Germinal center (tissue), 1 donor: ENCODE measurements at regions not wholly inside any gene's neighbourhood (a gene's known extent, or its start where the extent isn't known, plus 50 kb on each side); places are given as distances from the start of the nearest gene placed in this dataset.
"Not testable (repeated sequence)": the region's sequence is repeated elsewhere in the genome, so short reads cannot be mapped to it uniquely, and the experiment has no call there.

Source experiments
- DNase-seq: peaks from one replicate; pipeline ENCODE4 v3.0.0; 2012; ENCODE audit warnings: mixed read lengths, low spot score

DNA sequence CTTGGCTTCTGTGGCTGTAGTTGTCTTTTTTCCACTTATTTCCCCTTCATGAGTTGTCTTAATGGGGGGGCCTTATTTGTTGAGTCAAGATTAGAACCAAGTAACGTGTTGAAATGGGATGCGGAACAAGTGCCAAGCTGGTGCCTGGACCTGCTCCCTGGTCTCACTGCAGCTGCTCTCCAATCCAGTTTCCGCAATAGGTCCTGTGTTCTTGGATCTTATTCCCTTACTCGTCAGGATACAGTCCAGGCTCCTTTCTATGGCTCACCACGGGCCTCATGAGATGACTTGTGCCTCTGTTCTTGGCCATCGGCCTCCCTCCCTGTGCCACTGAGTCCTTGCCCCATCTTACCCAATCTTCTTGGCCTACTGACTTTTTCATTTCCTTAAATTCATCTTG, 159.6 kb upstream of the CADM1 start:
- DNase-seq, result no peak

DNA sequence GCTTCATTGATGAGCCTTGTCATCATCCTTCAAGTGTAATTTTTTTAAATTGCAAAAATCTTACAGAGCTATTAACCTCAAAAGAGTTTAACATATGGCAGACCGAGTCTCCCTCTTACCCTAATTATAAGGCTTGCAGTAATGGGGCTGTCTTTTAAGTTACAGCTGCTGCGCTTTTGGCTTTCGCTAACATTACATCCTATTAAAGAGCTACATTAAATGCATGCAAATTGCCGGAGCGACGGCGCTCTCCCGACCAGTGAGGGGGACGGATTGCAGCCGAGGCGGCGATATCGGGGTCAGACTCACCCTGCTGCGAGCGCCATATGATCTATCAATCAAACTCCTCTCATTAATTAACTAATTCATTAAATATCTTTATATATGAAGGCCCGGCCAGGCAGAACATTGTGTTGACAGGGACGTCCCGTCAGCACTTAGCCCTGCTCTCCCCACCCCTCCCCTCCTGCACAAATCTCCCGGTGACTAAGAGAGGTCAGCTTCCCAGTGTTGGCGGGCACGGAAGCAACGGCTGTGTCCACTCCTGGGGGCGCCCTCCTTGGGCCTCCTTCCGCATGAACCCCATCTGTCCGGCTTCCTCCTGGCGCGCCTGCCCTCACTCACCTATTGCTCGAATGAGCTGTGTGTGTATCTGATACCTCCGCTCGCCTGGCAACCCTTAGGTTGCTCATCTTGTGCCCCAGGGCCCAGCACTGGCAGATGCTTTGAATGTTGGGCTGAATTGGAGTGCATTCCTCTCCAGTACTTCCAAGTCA, 156.0 kb upstream of the CADM1 start:
- DNase-seq, result no peak

DNA sequence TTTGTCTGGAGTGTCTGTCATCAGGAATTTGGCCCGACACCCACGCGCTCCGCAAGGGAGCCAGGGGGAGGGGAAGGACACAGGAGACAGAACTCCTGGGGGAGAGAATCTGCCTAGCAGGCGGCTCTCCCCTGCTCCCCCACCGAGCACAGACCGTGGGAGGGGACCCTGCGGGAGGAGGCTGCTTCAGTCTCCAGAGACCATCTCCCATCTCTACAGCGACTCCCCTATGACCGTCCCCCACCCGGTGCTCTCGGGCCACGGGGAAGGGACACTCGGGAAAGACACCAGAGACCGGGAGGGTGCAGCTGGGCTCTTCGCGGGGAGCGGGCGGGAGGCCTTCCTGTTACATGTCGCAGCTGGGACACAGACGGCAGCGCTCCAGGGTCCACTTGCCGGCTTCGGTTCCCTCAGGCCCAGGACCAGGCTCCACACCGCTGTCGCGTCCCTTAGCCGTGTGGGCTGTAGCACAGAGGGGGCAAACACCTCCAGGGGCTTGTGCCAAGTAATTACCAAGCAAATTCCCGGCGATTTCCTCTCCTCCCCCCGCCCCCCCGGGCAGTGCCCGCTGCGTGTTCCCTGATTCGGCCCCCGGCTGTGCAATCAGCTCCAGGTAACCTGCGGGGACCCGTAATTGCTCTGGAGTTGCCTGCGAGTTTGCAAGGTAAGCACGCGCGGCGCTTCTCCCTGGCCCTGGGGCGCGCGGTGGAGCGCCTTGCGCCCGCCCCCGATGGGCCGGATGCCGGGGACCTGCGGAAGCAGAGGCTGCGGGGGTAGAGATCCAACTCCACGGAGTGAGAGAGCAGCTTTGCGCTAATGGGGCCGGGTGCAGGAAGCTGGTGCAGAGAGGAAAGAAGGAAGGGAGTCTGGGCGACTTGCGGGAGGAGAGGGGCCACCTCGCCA, 155.1 kb upstream of the CADM1 start:
- DNase-seq, result no peak

DNA sequence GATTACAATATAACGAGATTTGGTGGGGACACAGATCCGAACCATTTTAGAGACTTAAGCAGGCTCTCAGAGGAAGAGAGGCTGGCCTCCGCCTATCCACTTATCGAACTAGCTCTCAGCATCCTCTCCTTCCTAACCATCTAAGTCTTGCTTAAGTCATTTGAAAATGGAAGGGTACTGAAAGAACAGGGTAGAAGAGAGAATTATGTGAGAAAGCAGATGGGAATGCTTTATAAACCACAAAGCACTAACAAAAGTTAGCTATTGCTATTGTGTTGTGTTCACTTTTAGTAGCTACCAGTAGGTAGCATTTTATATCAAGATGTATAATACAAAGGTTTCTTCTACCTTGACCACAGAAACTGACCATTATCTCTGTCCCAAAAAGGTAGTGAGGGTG, 153.4 kb upstream of the CADM1 start:
- no peak for DNase-seq

DNA sequence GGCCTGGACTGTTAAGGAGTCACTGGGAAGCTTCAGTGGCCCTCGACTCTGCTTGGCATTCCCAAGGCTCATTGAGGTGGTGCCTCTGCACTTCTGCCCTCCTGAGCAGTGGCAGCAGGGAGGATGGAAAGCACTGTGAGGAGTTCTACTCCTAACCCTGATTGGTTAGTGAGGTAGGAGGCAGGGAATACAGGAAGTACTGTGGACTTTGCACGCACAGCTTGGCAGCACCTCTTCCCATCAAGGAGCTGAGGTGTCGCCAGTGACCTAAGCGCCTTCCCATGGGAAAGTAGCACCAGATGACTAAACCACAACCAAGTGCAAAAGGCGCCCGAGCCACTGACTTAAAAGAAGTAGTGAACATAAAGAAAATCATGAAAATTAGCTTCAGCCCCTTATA, 152.5 kb upstream of the CADM1 start:
- DNase-seq, result no peak

DNA sequence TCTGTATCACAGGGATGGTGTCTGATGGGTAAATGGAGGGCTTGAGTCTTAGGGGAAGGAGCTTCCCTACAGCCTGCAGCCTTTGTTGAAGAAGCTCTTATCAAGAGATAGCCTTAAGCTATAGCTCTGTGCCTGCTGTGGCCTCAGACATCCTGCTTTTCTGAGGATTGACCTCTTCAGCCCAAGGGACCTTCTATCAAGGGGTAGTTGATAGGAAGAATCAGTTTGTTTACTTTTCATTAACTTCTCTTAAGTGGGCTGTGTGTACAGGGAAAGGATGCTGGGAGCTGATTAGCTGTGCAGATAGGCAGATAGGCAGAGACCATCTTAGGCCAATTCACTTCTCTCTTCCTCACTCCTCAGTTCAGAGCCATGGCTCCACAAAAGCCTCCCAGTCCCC, 151.8 kb upstream of the CADM1 start:
- no peak for DNase-seq

DNA sequence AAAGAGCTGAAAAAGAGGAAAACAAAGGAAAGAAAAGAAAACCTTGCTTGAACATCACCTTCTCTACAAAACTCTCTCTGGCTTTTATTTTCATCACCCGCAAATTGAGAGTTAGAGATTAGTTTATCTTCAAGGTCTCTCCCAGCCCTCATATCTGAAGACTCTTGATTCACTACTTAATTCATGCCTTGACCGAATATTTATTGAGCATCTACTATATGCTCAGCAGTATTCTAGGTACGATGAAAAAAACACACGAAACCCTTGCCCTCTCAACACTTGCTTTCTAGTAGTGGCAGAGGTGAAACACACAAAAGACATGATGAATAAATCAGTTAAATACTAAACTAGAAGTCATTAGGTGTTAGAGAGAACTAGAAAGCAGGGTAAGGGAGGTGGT, 150.6 kb upstream of the CADM1 start:
- DNase-seq, result no peak

DNA sequence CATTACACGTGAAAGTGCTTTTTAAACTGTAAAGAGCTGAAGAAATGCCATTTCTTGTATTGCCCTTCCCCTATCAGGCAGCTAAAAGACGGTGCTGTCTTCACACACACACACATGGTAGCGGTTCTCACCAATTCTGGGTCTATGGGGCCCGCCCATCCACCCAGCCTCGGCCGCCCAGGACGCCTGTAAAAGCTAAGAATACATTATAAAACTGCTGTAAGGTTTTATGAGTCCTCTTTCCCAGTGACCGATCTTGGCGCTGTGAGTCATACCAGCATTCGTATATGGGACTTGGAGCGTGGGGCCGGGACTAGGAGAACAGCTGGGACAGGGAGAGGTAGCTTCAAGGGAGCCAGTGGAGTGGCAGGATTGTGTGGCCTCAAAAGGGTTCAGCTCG, 149.7 kb upstream of the CADM1 start:
- no peak for DNase-seq

DNA sequence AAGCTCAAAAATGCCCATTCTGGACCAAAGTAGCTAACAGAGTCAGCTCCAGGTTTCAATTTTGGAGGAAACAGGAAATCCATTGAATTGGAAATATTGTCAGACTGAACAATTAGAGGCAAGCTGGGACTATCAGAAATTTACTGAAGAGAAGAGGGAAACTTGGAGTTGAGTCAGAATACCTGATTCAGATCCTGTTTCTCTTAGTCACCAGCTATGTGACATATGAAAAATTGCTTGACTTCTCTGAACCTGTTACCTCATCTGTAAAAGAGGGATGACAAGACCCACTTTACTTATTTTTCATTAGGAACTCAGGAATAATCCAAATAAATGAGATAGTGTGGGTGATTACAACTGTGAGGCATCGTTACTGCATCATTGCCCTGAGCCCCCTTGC, 148.9 kb upstream of the CADM1 start:
- no peak for DNase-seq

DNA sequence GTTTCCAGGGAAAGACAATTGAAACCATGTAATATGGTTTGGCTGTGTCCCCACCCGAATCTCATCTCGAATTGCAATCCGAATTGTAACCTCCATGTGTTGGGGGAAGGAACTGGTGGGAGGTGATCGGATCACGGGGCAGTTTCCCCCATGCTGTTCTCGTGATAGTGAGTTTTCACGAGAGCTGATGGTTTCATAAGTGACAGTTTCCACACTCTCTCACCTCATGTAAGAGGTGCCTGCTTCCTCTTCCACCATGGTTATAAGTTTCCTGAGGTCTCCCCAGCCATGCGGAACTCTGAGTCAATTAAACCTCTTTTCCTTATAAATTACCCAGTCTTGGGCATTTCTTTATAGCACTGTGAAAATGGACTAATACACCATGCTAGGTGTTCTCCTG, 148.3 kb upstream of the CADM1 start:
- DNase-seq, result no peak

DNA sequence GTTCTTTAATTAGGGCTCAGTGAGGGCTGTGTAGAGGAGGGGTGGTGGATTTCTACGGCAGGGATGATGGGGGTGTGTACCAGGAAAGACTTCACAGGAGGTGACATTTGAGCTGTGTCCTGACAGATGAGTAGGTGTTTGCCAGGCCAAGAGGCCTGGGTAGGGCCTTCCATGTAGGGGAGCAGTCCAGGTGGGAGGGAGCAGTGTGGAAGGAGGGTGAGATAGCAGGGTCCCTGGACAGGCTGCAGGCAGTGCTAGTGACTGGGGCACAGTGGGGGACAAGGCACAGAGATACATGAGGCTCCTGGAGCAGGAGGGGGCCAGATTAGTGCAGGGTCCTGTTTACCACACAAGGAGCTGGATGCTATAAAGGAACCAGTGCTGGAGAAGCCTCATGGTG, 147.9 kb upstream of the CADM1 start:
- no peak for DNase-seq

DNA sequence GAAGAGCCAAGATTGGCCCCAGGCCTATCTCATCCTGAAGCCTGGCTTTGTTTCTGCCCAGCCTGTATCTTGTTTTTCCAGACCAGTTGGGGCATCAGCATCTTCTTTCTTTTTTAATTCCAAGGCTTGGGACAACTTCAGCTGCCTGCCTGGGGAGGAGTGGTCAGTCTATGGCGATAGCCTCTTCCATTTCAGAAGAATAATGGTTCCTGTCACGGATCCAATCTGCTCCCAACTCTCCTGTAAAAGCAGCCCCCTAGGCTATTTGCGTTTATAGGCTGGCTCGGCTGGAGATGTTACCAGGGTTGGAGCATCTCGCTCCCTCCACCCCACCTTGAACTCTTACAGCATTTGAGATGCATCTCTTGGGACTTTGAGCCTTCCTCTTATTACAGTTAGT, 145.2 kb upstream of the CADM1 start:
- DNase-seq, result no peak

DNA sequence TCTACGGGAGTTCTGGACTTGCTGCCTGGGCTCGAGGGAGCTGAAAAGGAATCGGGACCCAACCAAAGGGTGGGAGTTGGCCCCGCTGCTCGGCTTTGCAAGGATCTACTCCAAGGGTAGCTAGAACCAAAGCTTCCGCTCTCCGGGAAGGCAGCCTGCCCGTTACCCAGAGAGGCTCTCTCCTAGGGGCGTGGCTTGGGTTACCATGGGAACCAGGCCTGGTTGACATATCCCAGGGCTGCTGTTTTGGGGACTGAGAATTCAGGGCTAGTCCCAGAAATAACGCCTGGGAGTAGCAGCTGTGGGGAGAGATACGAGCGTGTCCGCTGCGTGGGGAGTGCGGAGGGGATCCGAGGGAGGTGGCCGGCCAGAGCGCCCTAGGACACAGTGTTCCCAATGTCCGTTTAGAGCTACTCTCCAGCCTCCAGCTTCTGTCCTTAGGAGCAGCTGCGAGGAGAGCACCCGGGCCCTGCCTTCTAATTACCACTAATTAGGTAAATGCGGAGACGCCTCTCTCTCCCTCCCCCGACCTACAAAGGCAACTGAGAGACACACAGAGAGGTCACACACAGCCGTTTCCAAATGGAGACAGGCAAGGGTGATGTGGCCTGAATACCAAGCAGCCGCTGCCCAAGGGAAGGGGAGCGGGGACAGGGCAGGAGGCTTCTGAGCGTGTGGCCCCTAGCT, 141.6 kb upstream of the CADM1 start:
- DNase-seq, result no peak

DNA sequence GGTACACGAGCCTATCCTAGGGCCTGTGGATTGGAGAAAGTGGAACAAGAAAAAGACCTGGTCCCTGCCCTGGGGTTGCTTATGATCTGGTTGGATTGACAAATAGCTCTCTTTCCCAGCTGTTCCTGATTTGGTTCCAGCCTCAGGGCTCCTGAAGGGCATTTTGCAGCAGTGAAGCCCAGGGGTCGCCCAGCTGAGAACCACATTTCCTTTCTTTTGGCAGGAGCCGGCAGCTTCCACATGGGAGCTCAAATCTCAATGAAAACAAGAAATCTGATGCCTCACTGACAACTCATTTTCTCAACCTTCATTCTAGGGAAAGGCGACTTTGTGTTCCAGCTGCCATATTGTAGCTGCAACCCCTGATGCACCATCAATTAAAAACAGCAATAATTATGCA, 140.6 kb upstream of the CADM1 start:
- DNase-seq, result no peak

DNA sequence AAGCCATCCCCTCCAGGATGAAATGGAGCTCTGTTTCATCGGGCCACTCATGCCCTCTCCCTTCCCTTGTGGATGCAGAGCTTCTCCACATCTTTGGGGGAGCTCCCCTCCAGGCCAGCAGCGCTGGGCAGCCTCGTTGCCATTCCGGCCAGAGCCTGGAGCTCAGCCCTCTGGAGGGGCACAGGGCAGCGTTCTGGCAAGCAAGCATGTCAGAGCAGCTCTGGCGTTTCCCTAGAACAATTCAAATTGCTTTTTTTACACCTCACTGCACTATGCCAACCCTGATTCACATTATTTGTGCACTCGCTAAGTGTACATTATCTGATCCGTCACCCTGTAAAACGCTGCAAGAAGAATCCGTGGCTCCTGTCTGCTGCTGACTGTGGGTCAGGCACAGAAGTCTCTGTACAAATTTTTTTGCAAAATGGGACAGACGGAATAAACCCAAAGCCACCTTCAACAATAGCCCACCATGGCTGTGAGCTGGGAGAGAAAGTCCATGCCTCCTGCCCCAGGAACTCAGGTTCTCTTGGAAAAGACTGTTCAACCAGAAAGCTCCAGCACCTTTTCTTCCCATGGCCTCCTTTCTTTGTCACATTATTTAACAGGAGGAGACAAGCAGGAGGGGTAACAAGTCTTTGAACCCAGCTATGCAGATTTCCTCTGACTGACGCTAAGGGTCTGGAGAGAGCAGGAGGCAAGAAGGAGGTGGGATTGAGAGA, 139.5 kb upstream of the CADM1 start:
- DNase-seq, result no peak

DNA sequence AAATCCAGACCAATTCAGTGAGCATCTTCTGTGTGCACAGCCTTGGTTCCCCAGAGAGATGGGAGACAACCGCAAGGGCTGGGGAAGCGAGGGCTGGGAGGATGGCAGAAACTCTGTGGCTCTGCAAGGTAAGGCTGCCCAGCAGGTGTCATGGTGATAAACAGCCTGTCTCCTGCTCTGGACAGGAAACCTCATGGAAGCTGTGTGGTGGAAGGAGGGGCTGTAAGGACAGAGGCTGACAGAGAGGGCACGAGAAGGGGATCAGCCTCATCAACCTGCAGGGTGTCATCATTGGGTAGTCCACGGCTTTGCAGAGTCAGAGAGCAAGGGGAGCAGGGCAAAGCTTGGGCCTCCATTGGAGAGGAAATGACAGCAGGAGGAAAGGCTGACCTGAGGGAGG, 138.4 kb upstream of the CADM1 start:
- no peak for DNase-seq

DNA sequence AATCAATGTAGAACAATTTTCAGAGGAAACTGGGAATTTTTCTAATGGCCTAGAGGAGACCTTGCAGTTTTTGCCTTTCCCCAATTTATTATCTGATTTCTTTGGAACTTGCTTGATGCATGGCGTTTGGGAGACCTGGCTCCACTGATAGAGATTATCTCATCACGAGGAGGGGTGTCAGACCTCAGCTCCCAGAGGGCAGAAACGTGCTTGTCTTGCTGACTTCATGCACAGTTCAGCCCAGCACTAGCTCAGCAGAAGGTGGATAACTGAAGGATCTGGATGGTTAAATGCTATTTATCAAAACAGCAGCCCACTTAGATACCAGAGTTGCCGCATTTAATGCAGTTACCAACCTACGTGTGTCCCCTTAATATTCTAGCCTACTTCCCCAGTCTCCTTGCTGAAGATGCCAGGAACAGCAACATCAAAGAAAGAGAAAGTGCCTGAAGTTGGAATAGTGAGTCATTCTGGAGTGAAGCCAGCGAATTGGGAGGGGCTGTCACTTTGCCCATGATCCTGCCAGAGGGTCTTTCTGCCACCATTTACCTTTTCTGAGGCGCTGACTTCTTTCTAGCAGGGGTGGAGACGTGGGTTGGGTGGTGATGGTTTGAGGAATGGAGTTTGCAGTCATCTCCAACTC, 133.5 kb upstream of the CADM1 start:
- no peak for DNase-seq

DNA sequence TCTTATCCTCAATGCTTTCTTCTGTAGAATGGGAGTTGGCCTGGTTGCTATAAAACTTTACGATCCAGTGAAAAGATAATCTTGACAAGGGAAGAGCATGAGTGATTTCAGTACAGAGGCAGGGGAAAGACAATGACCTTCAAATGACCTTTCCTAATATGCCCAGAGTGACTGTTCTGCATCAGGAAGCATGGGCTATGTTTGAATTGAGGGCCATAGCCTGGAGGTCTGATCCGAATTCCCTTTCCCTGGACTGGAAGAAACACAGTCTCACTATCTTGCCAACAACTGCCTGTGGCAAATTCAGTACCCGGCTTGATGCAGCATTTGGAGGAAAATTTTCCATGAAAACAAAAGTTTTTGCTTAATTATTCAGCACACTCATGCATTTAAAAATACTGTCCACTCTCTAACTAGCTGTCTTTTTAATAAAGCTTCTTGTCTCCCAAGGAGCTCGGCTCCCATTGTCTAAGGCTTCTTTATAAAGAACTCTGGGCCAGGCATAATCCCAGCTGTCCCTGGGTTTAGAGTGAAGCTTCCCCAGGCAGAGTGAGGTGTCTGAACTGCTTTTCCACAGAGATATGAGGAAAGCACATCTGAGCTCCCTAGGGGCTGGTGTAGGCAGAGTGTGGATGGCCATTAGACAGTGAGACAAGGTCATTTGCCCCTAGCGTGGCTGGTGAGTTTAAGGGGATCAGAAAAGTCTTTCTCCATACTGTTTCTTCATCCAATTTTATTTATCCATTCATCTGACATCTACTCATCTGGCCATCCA, 132.7 kb upstream of the CADM1 start:
- no peak for DNase-seq

DNA sequence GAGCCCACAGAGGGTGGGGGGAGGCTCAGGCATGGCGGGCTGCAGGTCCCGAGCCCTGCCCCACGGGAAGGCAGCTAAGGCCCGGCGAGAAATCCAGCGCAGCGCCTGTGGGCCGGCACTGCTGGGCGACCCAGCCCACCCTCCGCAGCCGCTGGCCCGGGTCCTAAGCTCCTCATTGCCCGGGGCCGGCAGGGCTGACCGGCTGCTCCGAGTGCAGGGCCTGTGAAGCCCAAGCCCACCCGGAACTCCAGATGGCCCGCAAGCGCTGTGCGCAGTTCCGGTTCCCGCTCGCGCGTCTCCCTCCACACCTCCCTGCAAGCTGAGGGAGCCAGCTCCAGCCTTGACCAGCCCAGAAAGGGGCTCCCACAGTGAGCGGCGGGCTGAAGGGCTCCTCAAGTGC, 129.8 kb upstream of the CADM1 start:
- DNase-seq, result not testable (repeated sequence)

DNA sequence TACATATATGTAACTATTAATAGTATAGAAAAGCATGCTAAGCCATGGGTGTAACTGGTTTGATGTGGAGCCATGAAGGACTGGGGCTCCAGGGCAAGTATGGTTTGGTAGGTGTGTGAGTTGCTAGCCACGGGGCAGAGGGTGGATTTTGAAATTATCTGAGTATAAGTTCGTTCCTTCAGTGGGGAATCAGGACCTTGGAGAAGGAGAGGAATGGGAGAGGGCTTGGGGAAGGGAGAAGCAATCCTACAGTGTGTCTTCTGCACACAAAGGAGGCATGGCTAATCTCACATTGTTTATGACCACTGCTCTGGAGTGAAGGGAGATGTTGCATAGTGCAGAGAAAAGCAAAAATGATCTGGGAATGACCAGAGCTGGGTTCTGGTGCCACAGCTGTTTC, 127.8 kb upstream of the CADM1 start:
- DNase-seq, result no peak

DNA sequence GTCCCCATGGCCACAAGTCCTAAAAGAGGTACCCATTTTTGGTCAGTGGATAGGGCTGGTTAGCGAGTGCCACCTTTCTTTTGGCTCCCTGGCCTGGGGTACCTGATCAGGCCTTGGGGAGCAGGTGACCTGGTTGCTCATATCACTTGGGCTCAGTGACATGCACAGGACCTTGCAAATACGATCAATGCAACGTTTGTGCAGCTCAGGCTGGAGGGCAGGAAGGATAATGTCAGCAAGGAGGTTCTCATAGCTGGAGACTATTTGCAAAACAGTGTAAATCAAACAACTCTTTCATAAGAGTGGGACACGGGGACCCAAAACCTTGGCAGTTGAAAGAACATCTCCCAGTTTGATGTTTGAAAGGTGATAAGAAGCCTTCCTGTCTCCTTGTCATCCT, 127.4 kb upstream of the CADM1 start:
- DNase-seq, result no peak
